HEK293 (cell line): ENCODE measurements at regions not wholly inside any gene's neighbourhood (a gene's known extent, or its start where the extent isn't known, plus 50 kb on each side); places are given as distances from the start of the nearest gene placed in this dataset.

Experiments
- CTCF ChIA-PET: fragments of 350-600 bp; formaldehyde crosslinking; extraction: SDS; loops from one replicate; lab custom pipeline; 2021; ENCODE audit warnings: antibody characterized with exemption; lab: Yijun Ruan, JAX
- POLR2A ChIA-PET: fragments of 300-600 bp; formaldehyde crosslinking; extraction: SDS; loops from one replicate; lab custom pipeline; 2020; ENCODE audit warnings: antibody characterized with exemption, inconsistent platforms; lab: Yijun Ruan, JAX
- H3K27ac ChIP-seq: fragments of 200-500 bp; sonication (Bioruptor generic); 2 replicates; pipeline ENCODE4 v1.5.1; 2014; ENCODE audit warnings: low read depth, low read length, control low read depth, inconsistent platforms; ENCODE audit errors: extremely low read depth
- H3K36me3 ChIP-seq, 2 experiments: fragments of 200-500 bp in 1 of 2; sonication (Bioruptor generic) in 1 of 2; 1 replicate in 1 of 2; 2 replicates in 1 of 2; pipeline ENCODE4 v1.5.1; 2014 to 2017; ENCODE audit warnings: inconsistent platforms in 2 of 2, low read length in 2 of 2; ENCODE audit not compliant: control insufficient read depth in 2 of 2, insufficient read depth in 1 of 2
- H3K4me1 ChIP-seq: fragments of 200-500 bp; sonication (Bioruptor generic); 2 replicates; pipeline ENCODE4 v1.5.1; 2014; ENCODE audit warnings: mild to moderate bottlenecking, low read length, inconsistent platforms; ENCODE audit not compliant: control insufficient read depth, insufficient read depth
- H3K4me3 ChIP-seq: 2 replicates; pipeline ENCODE4 v1.5.1; 2011; ENCODE audit warnings: low read depth, mild to moderate bottlenecking, control low read depth, low read length, moderate library complexity
- H3K9me3 ChIP-seq: fragments of 200-500 bp; sonication (Bioruptor generic); 2 replicates; pipeline ENCODE4 v1.5.1; 2014; ENCODE audit warnings: low read depth, low read length, inconsistent platforms; ENCODE audit not compliant: control insufficient read depth, insufficient read depth
- KLF1 ChIP-seq: fragments of 450-650 bp; formaldehyde crosslinking; IDR thresholded peaks from 2 replicates; pipeline ENCODE4 v1.5.1; 2016; ENCODE audit warnings: missing biosample characterization, missing genetic modification characterization
- KLF8 ChIP-seq: fragments of 450-650 bp; formaldehyde crosslinking; IDR thresholded peaks from 2 replicates; pipeline ENCODE4 v1.5.1; 2016; ENCODE audit warnings: missing biosample characterization, missing genetic modification characterization
- KLF9 ChIP-seq: fragments of 450-650 bp; formaldehyde crosslinking; IDR thresholded peaks from 2 replicates; pipeline ENCODE4 v1.5.1; 2016; ENCODE audit warnings: missing biosample characterization, missing genetic modification characterization, low read depth
- MZF1 ChIP-seq: fragments of 450-650 bp; formaldehyde crosslinking; IDR thresholded peaks from 2 replicates; pipeline ENCODE4 v1.5.1; 2017; ENCODE audit warnings: missing biosample characterization, missing genetic modification characterization, borderline replicate concordance
- SETDB1 ChIP-seq: IDR thresholded peaks from one replicate; pipeline ENCODE4 v1.6.1; 2017; ENCODE audit warnings: mild to moderate bottlenecking, low read length, moderate library complexity, mixed read lengths; ENCODE audit not compliant: insufficient read length
- TSHZ1 ChIP-seq: fragments of 450-650 bp; formaldehyde crosslinking; IDR thresholded peaks from 2 replicates; pipeline ENCODE4 v1.5.1; 2016; ENCODE audit warnings: missing biosample characterization, missing genetic modification characterization, borderline replicate concordance
- ZBTB21 ChIP-seq: fragments of 450-650 bp; formaldehyde crosslinking; IDR thresholded peaks from 2 replicates; pipeline ENCODE4 v1.5.1; 2017; ENCODE audit warnings: missing biosample characterization, missing genetic modification characterization
- ZBTB48 ChIP-seq: fragments of 450-650 bp; formaldehyde crosslinking; IDR thresholded peaks from 2 replicates; pipeline ENCODE4 v1.5.1; 2016; ENCODE audit warnings: missing biosample characterization, missing genetic modification characterization
- ZIC2 ChIP-seq: fragments of 450-650 bp; formaldehyde crosslinking; IDR thresholded peaks from 2 replicates; pipeline ENCODE4 v1.5.1; 2016; ENCODE audit warnings: missing biosample characterization, missing genetic modification characterization
- ZNF140 ChIP-seq: fragments of 450-650 bp; formaldehyde crosslinking; IDR thresholded peaks from 2 replicates; pipeline ENCODE4 v1.5.1; 2016; ENCODE audit warnings: missing biosample characterization, missing genetic modification characterization
- ZNF148 ChIP-seq: fragments of 450-650 bp; formaldehyde crosslinking; IDR thresholded peaks from 2 replicates; pipeline ENCODE4 v1.5.0; 2017; ENCODE audit warnings: missing biosample characterization, missing genetic modification characterization, borderline replicate concordance
- ZNF24 ChIP-seq: fragments of 450-650 bp; formaldehyde crosslinking; IDR thresholded peaks from 2 replicates; pipeline ENCODE4 v1.5.1; 2016; ENCODE audit warnings: missing biosample characterization, missing genetic modification characterization
- ZNF514 ChIP-seq: fragments of 450-650 bp; formaldehyde crosslinking; IDR thresholded peaks from 2 replicates; pipeline ENCODE4 v1.5.1; 2016; ENCODE audit warnings: missing biosample characterization, missing genetic modification characterization
- ZNF664 ChIP-seq: fragments of 450-650 bp; formaldehyde crosslinking; IDR thresholded peaks from 2 replicates; pipeline ENCODE4 v1.5.1; 2016; ENCODE audit warnings: missing biosample characterization, missing genetic modification characterization
- ZNF692 ChIP-seq: fragments of 450-650 bp; formaldehyde crosslinking; IDR thresholded peaks from 2 replicates; pipeline ENCODE4 v1.5.1; 2016; ENCODE audit warnings: missing biosample characterization, missing genetic modification characterization
- ZNF776 ChIP-seq: fragments of 450-650 bp; formaldehyde crosslinking; IDR thresholded peaks from 2 replicates; pipeline ENCODE4 v1.5.0; 2017; ENCODE audit warnings: missing biosample characterization, missing genetic modification characterization, borderline replicate concordance

- CTCF ChIA-PET = interaction anchor here (0.7 kb wide), 1 partner anchor 116 kb away, joined by 3 read pairs; no protein-coding TSS in a partner anchor
- POLR2A ChIA-PET = no interaction called here
- no peaks in the 10 kb centered on the region for H3K4me1 ChIP-seq
- H3K9me3 ChIP-seq = no peaks in the 10 kb centered on the region
- H3K27ac ChIP-seq = no peak overlapping the region
- H3K4me3 ChIP-seq = no peak overlapping the region
- TF ChIP-seq ZNF24 (no peak), ZBTB21 (tag by site-specific recombination) (no peak), ZNF148 (tag by site-specific recombination) (no peak), ZNF140 (tag by site-specific recombination) (no peak), KLF9 (tag by site-specific recombination) (no peak), ZNF776 (no peak), SETDB1 (no peak), TSHZ1 (tag by site-specific recombination) (no peak), ZNF692 (no peak)
- no peaks in the 10 kb centered on the region for H3K36me3 ChIP-seq
These were observed 501.8 kb downstream of the GATA3 start for GRCh38 chr10:8556321-8556720.

- POLR2A ChIA-PET = no interaction called here
- Histone ChIP-seq H3K4me1 (no peaks in the 10 kb centered on the region), H3K36me3 (no peaks in the 10 kb centered on the region), H3K9me3 (no peaks in the 10 kb centered on the region), H3K27ac (no peak overlapping the region), H3K4me3 (no peak overlapping the region)
- no peak for TF ChIP-seq ZBTB48 (tag by site-specific recombination)
- TF ChIP-seq ZNF514 = no peak
- TF ChIP-seq ZIC2 (tag by site-specific recombination) = no peak
- CTCF ChIA-PET = no interaction called here
These were observed 509.0 kb downstream of the GATA3 start for GRCh38 chr10:8563478-8563877.

GRCh38 chr10:8566737-8567136 lies 512.2 kb downstream of the GATA3 start:
- Histone ChIP-seq H3K4me1 (no peaks in the 10 kb centered on the region), H3K27ac (no peak overlapping the region), H3K9me3 (no peaks in the 10 kb centered on the region), H3K36me3 (no peaks in the 10 kb centered on the region), H3K4me3 (no peak overlapping the region)
- CTCF ChIA-PET = no interaction called here
- POLR2A ChIA-PET = no interaction called here
- TF ChIP-seq KLF8 (no peak), KLF1 (tag by site-specific recombination) (no peak), ZNF664 (tag by site-specific recombination) (no peak), ZNF692 (no peak), MZF1 (no peak)
